ENCODE measurements at regions not wholly inside any gene's neighbourhood (a gene's known extent, or its start where the extent isn't known, plus 50 kb on each side); places are given as distances from the start of the nearest gene placed in this dataset.

GRCh38 chr10:78687626-78688025 is 381.1 kb upstream of the ZMIZ1 start:
- no peak for TF ChIP-seq FOXA1 (IDR thresholded peaks at IDR 0.05)
- TF ChIP-seq PKNOX1 (IDR thresholded peaks at IDR 0.05): no peak
- no peak for TF ChIP-seq FOXK2 (IDR thresholded peaks at IDR 0.05)
- TF ChIP-seq CTBP1 (IDR thresholded peaks at IDR 0.05; ENCODE audit: borderline replicate concordance): no peak
- TF ChIP-seq L3MBTL2 (conservative IDR thresholded peaks at IDR 0.05): no peak
- TF ChIP-seq HDGF (IDR thresholded peaks at IDR 0.05; ENCODE audit: borderline replicate concordance): no peak
- TF ChIP-seq SP1 (IDR thresholded peaks at IDR 0.05): no peak
- no peak for TF ChIP-seq ELF4 (IDR thresholded peaks at IDR 0.05)
- no peak for TF ChIP-seq SUZ12 (IDR thresholded peaks at IDR 0.05)
- TF ChIP-seq ARNT (IDR thresholded peaks at IDR 0.05): no peak
- TF ChIP-seq LEF1 (IDR thresholded peaks at IDR 0.05; ENCODE audit: borderline replicate concordance): no peak
- TF ChIP-seq BHLHE40 (IDR thresholded peaks at IDR 0.05; ENCODE audit: borderline replicate concordance): no peak
- TF ChIP-seq ZNF384 (IDR thresholded peaks at IDR 0.05): no peak
- no peak for TF ChIP-seq TARDBP (IDR thresholded peaks at IDR 0.05)
- no peak for TF ChIP-seq NFRKB (IDR thresholded peaks at IDR 0.05)
- no peak for TF ChIP-seq FOXM1 (IDR thresholded peaks at IDR 0.05; ENCODE audit: borderline replicate concordance)
- ChIA-PET POLR2A (no interaction called here), CTCF (no interaction called here)

GRCh38 chr10:78688230-78688900 is 380.4 kb upstream of the ZMIZ1 start:
- ChIA-PET CTCF (no interaction called here), POLR2A (no interaction called here)
- TF ChIP-seq L3MBTL2 (conservative IDR thresholded peaks at IDR 0.05) (no peak), SUZ12 (IDR thresholded peaks at IDR 0.05) (no peak), ARNT (IDR thresholded peaks at IDR 0.05) (no peak), PKNOX1 (IDR thresholded peaks at IDR 0.05) (no peak), SP1 (IDR thresholded peaks at IDR 0.05) (no peak), NFRKB (IDR thresholded peaks at IDR 0.05) (no peak), FOXK2 (IDR thresholded peaks at IDR 0.05) (no peak), BHLHE40 (IDR thresholded peaks at IDR 0.05; ENCODE audit: borderline replicate concordance) (no peak), FOXM1 (IDR thresholded peaks at IDR 0.05; ENCODE audit: borderline replicate concordance) (no peak), TARDBP (IDR thresholded peaks at IDR 0.05) (no peak), HDGF (IDR thresholded peaks at IDR 0.05; ENCODE audit: borderline replicate concordance) (no peak)
- DNase-seq (ENCODE audit: extremely low spot score): no peak

More at GRCh38 chr10:78687626-78688025, 381.1 kb upstream of the ZMIZ1 start:
- DNase-seq (ENCODE audit: extremely low spot score): no peak

DNA sequence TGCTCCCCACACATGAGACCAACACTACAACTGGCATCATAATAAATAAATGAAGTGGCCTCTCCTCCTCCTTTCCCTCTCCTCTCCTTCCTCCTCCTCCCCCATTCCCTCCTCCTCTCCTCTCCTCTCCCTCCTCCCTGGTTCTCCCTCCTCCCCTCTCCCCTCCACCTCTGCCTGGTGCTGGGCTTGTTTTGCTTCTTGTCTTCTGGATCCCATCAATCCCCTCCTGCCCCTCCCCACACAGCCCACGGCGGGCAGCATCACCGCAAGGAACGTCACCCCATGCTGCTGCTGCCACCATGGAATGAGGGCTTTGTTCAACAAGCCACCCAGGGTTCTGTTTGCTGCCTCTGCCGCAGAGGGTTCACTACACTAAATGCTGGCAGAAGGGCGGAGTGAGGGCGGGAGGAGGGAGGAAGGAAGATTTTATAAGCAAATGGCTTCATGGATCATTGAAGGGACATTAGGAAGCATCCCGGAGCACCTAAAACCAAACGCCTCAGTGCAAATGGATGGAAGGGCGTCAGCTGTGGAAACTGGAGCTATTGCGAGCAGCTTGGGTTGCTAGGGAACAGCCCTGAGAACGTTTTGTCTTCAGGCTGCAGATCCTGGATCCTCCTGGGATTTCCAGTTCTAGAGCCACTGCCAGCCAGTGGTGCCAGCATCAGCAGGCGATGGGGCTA is 379.7 kb upstream of the ZMIZ1 start:
- POLR2A ChIA-PET: no interaction called here

GRCh38 chr10:78689584-78689935 is 379.2 kb upstream of the ZMIZ1 start:
- CTCF ChIA-PET: no interaction called here
- POLR2A ChIA-PET: no interaction called here
- TF ChIP-seq CTBP1 (IDR thresholded peaks at IDR 0.05; ENCODE audit: borderline replicate concordance) (no peak), BHLHE40 (IDR thresholded peaks at IDR 0.05; ENCODE audit: borderline replicate concordance) (no peak), ARNT (IDR thresholded peaks at IDR 0.05) (no peak), LEF1 (IDR thresholded peaks at IDR 0.05; ENCODE audit: borderline replicate concordance) (no peak), ELF4 (IDR thresholded peaks at IDR 0.05) (no peak), HDGF (IDR thresholded peaks at IDR 0.05; ENCODE audit: borderline replicate concordance) (no peak), PKNOX1 (IDR thresholded peaks at IDR 0.05) (no peak), SP1 (IDR thresholded peaks at IDR 0.05) (no peak), NFRKB (IDR thresholded peaks at IDR 0.05) (no peak), TARDBP (IDR thresholded peaks at IDR 0.05) (no peak), ZNF384 (IDR thresholded peaks at IDR 0.05) (no peak), FOXK2 (IDR thresholded peaks at IDR 0.05) (no peak), SUZ12 (IDR thresholded peaks at IDR 0.05) (no peak), FOXM1 (IDR thresholded peaks at IDR 0.05; ENCODE audit: borderline replicate concordance) (no peak)
- no peak for DNase-seq (ENCODE audit: extremely low spot score)

More for the DNA sequence above, 379.7 kb upstream of the ZMIZ1 start:
- CTCF ChIA-PET: no interaction called here
- no peak for DNase-seq (ENCODE audit: extremely low spot score)
- TF ChIP-seq FOXK2 (IDR thresholded peaks at IDR 0.05) (no peak), L3MBTL2 (conservative IDR thresholded peaks at IDR 0.05) (no peak), SUZ12 (IDR thresholded peaks at IDR 0.05) (no peak), NFRKB (IDR thresholded peaks at IDR 0.05) (no peak), PKNOX1 (IDR thresholded peaks at IDR 0.05) (no peak), CTBP1 (IDR thresholded peaks at IDR 0.05; ENCODE audit: borderline replicate concordance) (no peak), TARDBP (IDR thresholded peaks at IDR 0.05) (no peak), FOXM1 (IDR thresholded peaks at IDR 0.05; ENCODE audit: borderline replicate concordance) (no peak), ARNT (IDR thresholded peaks at IDR 0.05) (no peak), FOXA1 (IDR thresholded peaks at IDR 0.05) (no peak), SP1 (IDR thresholded peaks at IDR 0.05) (no peak), HDGF (IDR thresholded peaks at IDR 0.05; ENCODE audit: borderline replicate concordance) (no peak), LEF1 (IDR thresholded peaks at IDR 0.05; ENCODE audit: borderline replicate concordance) (no peak), ELF4 (IDR thresholded peaks at IDR 0.05) (no peak), ZNF384 (IDR thresholded peaks at IDR 0.05) (no peak), BHLHE40 (IDR thresholded peaks at IDR 0.05; ENCODE audit: borderline replicate concordance) (no peak)

All from HEK293T (cell line).